Dermis blood vessel endothelial cell (primary cell): ENCODE measurements at regions not wholly inside any gene's neighbourhood (a gene's known extent, or its start where the extent isn't known, plus 50 kb on each side); places are given as distances from the start of the nearest gene placed in this dataset.
"Not testable (repeated sequence)": the region's sequence is repeated elsewhere in the genome, so short reads cannot be mapped to it uniquely, and the experiment has no call there.

Experiments used
- DNase-seq: peaks from one replicate; pipeline ENCODE4 v3.0.0; 2010

DNA sequence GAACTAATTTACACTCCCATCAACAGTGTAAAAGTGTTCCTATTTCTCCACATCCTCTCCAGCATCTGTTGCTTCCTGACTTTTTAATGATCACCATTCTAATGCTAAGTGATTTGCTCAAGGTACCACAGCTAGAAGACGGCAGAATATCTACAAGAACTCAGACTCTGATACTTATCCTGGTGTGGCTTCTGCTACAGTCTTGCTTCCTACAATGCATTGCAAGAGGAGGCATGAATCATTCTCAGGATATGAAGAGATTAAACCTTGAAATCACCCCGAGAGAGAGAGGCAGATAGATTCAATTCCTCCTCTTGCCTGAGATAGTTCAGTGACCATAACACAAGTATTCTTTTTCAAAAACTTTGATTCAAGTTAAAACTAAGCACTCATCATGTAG, 306.4 kb downstream of the TBC1D4 start:
- DNase-seq: peak; percentile 19

DNA sequence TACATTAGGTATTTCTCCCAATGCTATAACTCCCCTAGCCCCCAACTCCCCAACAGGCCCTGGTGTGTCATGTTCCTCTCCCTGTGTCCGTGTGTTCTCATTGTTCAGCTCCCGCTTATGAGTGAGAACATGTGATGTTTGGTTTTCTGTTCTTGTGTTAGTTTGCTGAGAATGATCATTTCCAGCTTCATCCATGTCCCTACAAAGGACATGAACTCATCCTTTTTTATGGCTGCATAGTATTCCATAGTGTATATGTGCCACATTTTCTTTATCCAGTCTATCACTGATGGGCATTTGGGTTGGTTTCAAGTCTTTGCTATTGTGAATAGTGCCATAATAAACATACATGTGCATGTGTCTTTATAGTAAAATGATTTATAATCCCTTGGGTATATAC, 306.9 kb downstream of the TBC1D4 start:
- not testable (repeated sequence) for DNase-seq

DNA sequence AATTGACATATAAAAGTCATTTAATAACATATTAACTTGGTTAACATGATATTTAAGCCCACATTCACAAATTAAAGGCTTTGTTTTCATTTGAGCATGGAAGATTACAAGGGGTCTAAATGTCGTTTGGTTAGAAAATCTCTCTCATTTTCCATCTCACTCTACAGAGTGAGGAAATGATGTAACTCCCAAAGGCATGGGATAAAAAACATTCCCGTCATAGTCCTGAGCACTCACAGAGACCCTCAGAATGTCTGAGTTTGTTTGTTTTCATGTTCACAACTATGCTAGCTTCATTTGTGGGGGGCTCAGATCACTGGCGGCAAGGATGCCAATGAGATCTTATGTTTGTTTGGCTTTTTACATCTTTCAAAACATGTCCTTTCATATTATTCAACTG, 307.5 kb downstream of the TBC1D4 start:
- peak; percentile 34 for DNase-seq

DNA sequence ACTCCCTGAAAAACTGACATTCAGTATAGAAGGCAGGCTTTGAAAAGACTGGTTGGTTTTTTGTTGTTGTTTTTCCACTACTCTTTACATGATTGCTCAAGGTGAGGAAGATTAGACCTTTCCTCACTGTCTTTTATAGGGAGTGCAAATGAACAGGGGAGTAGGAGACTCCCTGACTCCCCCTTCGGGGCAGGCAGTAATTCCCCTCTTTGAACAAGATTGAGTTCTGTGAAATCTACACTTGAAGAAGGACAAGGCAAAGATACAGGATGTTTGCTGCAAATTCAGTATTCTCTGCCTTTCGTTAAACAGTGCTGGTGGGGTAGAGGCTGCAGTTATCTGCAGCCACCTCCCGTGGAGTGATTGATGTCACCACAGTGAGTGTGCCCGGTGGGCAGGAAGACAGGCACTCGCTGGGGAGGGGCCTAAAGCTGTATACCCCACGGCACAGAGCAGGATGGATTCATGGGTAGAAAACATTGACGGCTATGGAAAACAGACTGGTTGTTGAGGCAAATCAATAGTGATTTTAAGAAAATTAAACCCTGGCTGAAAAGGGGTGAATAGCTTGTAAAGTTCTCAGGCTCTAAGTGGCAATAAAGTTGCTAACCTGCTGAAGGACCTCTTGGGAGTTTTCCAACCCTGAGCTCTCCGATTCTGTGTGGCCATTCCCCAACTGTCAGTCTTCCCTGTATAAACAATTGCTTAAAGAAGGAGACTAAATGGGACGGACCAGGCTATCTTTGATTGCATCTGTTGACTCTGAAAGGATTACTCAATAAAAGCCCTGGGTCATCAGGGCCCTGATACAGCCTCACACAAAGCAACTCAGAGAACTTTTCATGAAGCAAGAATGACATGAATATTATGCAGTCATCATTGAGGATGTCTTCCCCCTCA, 308.3 kb downstream of the TBC1D4 start:
- DNase-seq: peak; percentile 19

DNA sequence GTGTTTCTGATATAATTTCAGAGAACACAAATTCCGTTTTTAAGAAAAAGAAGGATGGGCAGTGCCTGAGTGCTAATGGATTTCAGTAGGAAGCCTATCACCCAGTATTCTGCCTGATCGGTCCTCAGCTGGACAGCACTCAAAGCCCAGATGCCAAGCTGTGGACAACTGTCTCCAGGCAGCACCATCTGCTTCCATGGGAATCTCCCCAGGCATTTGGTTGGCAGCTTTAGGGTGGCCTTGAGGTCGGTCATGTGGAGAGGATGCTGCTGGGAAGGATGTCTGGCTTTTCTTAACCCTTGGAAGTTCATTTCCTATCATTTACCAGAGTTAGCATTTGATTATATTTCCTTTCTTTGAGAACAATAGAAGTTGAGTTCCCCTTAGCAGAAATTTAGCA, 311.7 kb downstream of the TBC1D4 start:
- peak; percentile 83 for DNase-seq

GRCh38 chr13:75165543-75166230, 316.3 kb downstream of the TBC1D4 start:
- DNase-seq: no peak

DNA sequence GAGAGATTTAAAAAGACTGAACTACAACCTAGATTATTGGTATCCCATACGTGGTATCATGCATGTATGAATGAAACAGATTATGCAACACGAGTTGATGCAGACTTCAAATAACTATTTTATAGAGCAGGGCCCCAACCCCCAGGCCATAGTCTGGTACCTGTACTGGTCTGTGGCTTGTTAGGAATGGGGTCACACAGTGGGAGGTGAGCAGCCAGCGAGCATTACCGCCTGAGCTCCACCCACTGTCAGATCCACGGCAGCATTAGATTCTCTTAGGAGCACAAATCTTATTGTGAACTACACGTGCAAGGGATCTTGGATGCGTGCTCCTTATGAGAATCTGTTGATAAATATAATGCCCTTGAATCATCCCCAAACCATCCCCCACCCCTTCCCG, 320.2 kb downstream of the TBC1D4 start:
- no peak for DNase-seq

DNA sequence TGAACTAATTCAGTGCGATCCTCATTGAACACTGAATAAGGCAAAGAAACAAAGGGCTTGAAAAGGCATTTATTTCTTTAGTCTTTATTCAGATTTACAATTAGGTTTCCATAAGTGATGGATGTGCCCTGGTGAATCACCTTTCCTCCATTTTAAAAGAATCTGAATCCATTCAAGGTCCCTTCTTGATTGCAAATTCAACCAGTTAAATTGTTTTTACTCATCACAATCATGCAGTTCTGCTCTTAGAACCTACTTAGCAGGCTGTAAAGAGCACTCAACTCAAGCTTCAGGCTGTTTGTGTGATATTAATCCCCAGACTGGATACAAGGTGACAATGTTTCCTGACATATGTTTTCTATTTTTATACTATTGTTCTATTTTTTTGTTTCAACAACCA, 321.0 kb downstream of the TBC1D4 start:
- DNase-seq: no peak

GRCh38 chr13:75154331-75154730, 327.6 kb downstream of the TBC1D4 start:
- DNase-seq: no peak

DNA sequence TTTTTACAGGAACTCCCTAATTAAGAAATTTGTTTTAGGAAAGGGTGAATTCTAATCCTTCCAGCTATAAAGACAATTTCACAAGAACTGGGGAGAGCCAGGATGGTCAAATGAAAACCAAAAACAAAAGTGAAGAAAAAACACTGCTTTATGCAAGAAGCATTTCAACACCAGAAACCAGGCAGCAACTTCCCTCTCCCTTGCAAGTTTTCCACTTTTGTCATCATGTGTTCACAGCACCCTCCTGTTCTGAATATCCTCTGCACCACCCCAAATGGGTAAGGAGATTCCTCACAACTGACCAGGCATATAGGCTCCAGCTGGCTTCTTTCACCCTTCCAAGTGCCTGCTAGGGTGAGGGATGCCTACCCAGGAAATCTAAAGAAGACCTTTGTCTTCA, 328.1 kb downstream of the TBC1D4 start:
- no peak for DNase-seq

- DNase-seq: no peak
Measured at GRCh38 chr13:75153386-75153785, 328.6 kb downstream of the TBC1D4 start.

- DNase-seq: no peak
Measured at GRCh38 chr13:75151081-75151643, 330.8 kb downstream of the TBC1D4 start.

DNA sequence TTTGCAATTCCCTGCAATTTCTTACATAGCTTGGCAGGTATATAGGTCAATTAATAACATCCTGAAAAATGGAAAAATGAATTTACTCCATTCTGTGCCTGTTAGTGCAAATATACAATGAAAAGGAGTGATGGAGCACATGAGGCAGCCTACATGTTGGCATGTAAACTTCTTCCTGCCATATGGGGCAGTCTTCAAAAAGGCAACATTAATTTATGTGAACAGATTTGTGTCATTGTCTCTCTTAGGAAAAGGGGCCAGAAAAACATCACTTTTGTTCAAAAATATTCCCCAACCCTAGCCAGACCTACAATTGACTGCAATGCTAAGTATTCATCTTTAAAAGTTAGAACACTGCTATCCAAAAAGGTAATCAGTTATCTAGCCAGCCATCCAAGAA, 332.2 kb downstream of the TBC1D4 start:
- no peak for DNase-seq

DNA sequence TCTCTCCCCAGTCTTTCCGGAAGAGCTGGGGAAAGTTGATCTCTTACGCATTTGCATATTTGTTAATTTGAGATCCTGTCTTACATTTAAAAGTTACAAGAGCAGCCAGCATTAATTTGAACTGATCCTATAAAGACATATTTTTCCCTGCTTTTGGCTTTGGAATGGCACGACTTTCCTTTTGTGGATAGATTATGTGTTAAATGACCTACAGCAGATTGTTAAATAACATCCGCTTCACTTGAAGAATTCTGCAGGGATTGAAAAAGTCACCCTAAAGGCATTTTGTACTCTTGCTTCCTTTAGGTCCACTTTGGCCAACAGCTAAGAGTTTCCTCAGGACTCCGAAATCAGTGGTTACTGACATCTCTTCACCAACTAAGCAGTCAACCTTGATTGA, 334.0 kb downstream of the TBC1D4 start:
- DNase-seq: no peak

- DNase-seq: no peak
Measured at GRCh38 chr13:75146436-75146835, 335.5 kb downstream of the TBC1D4 start.

GRCh38 chr13:75145927-75146326, 336.0 kb downstream of the TBC1D4 start:
- DNase-seq: no peak

- no peak for DNase-seq
Measured at GRCh38 chr13:75139291-75139690, 342.7 kb downstream of the TBC1D4 start.

GRCh38 chr13:75137911-75138571, 343.9 kb downstream of the TBC1D4 start:
- DNase-seq: peak; percentile 64

GRCh38 chr13:75136151-75136550, 345.8 kb downstream of the TBC1D4 start:
- DNase-seq: no peak

DNA sequence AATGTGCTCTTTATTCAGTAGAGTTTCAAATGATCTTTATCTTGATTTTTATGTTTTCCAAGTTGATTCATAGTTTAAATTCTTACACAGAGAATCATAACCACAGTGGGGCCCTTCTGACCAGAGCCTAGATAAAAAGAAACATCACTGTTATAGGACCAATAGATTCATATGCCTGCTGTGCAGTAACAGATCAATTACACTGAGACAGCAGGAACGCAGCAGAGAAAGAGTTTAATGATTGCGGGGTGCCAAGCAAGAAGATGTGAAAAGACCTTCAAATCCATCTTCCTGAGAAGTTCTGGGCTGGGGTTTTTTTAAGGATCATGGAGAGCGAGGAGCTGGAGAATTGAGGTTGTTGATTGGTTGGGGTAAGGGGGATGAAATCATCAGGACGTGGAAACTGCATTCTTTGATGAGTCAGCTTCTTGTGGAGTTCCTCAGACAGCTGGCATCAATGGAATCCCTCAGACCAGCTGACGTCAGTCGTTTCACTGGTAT, 346.6 kb downstream of the TBC1D4 start:
- peak; percentile 81 for DNase-seq

DNA sequence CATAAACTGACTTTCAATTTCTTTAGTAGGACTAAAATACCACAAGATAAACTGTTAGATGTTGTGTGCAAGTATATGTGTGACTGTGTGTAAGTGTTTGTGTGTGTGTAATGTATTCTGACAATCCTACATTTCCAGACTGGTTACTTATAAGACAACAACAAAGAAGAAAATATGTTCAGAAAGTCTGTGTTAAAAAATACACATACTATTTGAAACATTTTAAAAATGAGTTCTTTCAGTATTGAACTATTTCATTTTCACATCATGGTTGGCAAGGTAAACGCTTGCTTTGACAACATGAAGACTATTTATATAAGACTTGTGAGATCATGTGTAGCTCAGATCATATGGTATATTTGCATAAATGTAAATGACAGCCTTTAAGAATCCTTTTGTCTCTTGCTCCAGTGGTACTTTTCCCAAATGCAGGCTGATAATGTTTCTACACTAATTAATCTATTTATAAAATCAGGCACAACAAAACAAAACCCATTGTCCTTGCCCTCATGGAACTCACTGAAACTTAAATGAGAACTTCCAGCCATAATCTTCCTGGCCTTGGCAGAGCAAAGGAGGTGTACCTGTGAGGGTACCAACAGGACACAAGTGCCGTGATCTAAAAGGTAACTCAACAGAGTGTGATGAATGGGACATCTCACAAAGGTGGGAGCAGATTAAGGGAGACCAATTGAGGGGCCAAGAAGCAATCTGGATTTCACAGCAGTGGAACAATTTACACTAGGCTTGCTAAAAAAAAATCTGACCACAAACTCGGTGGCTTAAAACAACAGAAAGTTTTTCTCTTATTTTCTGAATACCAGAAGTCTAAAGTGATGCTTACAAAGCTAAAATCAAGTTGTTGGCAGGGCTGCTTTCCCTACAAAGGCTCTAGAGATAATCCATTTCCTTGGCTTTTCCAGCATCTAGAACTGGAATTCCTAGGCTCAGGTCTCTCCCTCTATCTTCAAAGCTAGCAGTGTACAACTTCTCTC, 349.0 kb downstream of the TBC1D4 start:
- no peak for DNase-seq

DNA sequence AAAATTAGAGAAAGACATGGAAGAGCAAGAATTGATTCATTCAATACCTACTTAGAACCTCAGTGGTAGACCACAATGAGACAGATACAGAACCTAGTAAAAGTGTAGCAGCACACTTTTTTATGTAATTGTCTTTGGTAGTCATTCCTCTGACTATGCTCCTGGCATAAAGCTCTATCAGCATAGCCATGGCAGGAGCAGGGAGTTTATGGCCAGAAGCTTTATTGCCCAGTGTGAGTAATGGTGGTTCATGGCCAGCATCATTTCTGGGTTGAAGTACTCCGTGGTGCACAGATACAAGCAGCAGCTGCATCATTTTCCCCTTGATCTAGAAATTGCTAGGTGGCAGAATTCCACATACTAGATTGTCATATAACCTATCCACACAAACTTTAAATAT, 352.6 kb downstream of the TBC1D4 start:
- DNase-seq: no peak
